H9 (cell line): ENCODE measurements at regions not wholly inside any gene's neighbourhood (a gene's known extent, or its start where the extent isn't known, plus 50 kb on each side); places are given as distances from the start of the nearest gene placed in this dataset.

ENCODE experiments used
- DNase-seq: peaks from one replicate; pipeline ENCODE4 v3.0.0-alpha.2; 2017
- H2AFZ ChIP-seq: one replicate; pipeline ENCODE4 v1.6.1; 2013; ENCODE audit warnings: mild to moderate bottlenecking, low read length, control low read depth, moderate library complexity
- H2AK5ac ChIP-seq: 2 replicates; pipeline ENCODE4 v1.6.1; 2013; ENCODE audit warnings: low read length, control low read depth, mixed read lengths; ENCODE audit not compliant: insufficient read length
- H2BK120ac ChIP-seq: one replicate; pipeline ENCODE4 v1.6.1; 2013; ENCODE audit warnings: low read depth, mild to moderate bottlenecking, low read length, control low read depth, inconsistent platforms; ENCODE audit not compliant: poor library complexity, severe bottlenecking
- H2BK12ac ChIP-seq: 2 replicates; pipeline ENCODE4 v1.6.1; 2013; ENCODE audit warnings: low read length, control low read depth, mixed read lengths, low read depth; ENCODE audit not compliant: insufficient read length
- H2BK15ac ChIP-seq: 2 replicates; pipeline ENCODE4 v1.6.1; 2013; ENCODE audit warnings: low read depth, low read length, control low read depth
- H2BK20ac ChIP-seq: one replicate; pipeline ENCODE4 v1.6.1; 2013; ENCODE audit warnings: low read depth, mild to moderate bottlenecking, low read length, control low read depth, inconsistent platforms; ENCODE audit not compliant: poor library complexity, severe bottlenecking
- H2BK5ac ChIP-seq: 2 replicates; pipeline ENCODE4 v1.6.1; 2013; ENCODE audit warnings: low read length, control low read depth, mixed read lengths; ENCODE audit not compliant: insufficient read length
- H3K14ac ChIP-seq: 2 replicates; pipeline ENCODE4 v1.6.1; 2013; ENCODE audit warnings: low read length, control low read depth; ENCODE audit not compliant: insufficient read depth
- H3K18ac ChIP-seq: 2 replicates; pipeline ENCODE4 v1.6.1; 2013; ENCODE audit warnings: low read depth, mild to moderate bottlenecking, mixed read lengths, low read length, control low read depth; ENCODE audit not compliant: insufficient read length
- H3K23ac ChIP-seq: 2 replicates; pipeline ENCODE4 v1.6.1; 2013; ENCODE audit warnings: low read length, control low read depth, mixed read lengths, low read depth; ENCODE audit not compliant: insufficient read length
- H3K23me2 ChIP-seq: 2 replicates; pipeline ENCODE4 v1.6.1; 2013; ENCODE audit warnings: low read depth, mild to moderate bottlenecking, mixed read lengths, low read length, control low read depth; ENCODE audit not compliant: insufficient read length, poor library complexity, severe bottlenecking
- H3K27ac ChIP-seq: 2 replicates; pipeline ENCODE4 v1.5.1; 2013; ENCODE audit warnings: low read length, control low read depth, mixed read lengths, low read depth; ENCODE audit not compliant: insufficient read length
- H3K27me3 ChIP-seq: 2 replicates; pipeline ENCODE4 v1.6.1; 2013; ENCODE audit warnings: low read length, control low read depth, inconsistent platforms; ENCODE audit not compliant: insufficient read depth
- H3K4ac ChIP-seq: 2 replicates; pipeline ENCODE4 v1.6.1; 2013; ENCODE audit warnings: low read depth, mild to moderate bottlenecking, control low read depth, inconsistent platforms, low read length, moderate library complexity
- H3K4me1 ChIP-seq: 2 replicates; pipeline ENCODE4 v1.6.1; 2013; ENCODE audit warnings: low read length, control low read depth, inconsistent platforms; ENCODE audit not compliant: insufficient read depth
- H3K4me2 ChIP-seq: 2 replicates; pipeline ENCODE4 v1.6.1; 2013; ENCODE audit warnings: low read length, control low read depth, mixed read lengths; ENCODE audit not compliant: insufficient read length, insufficient read depth
- H3K56ac ChIP-seq: 2 replicates; pipeline ENCODE4 v1.6.1; 2013; ENCODE audit warnings: low read depth, mild to moderate bottlenecking, mixed read lengths, low read length, control low read depth; ENCODE audit not compliant: insufficient read length
- H3K79me1 ChIP-seq: 2 replicates; pipeline ENCODE4 v1.6.1; 2013; ENCODE audit warnings: low read depth, mild to moderate bottlenecking, moderate library complexity, low read length, control low read depth, inconsistent platforms; ENCODE audit not compliant: insufficient read depth, poor library complexity, severe bottlenecking
- H3K79me2 ChIP-seq: 2 replicates; pipeline ENCODE4 v1.6.1; 2013; ENCODE audit warnings: low read length, control low read depth, inconsistent platforms; ENCODE audit not compliant: insufficient read depth
- H3K9ac ChIP-seq: 2 replicates; pipeline ENCODE4 v1.6.1; 2013; ENCODE audit warnings: low read length, control low read depth, mixed read lengths; ENCODE audit not compliant: insufficient read length; ENCODE audit errors: extremely low read depth
- H3K9me3 ChIP-seq: one replicate; pipeline ENCODE4 v1.6.1; 2013; ENCODE audit warnings: low read depth, low read length, inconsistent platforms; ENCODE audit not compliant: control insufficient read depth
- H3T11ph ChIP-seq: one replicate; pipeline ENCODE4 v1.6.1; 2013; ENCODE audit warnings: mild to moderate bottlenecking, low read length, control low read depth, inconsistent platforms
- H4K20me1 ChIP-seq: one replicate; pipeline ENCODE4 v1.6.1; 2013; ENCODE audit not compliant: control insufficient read depth, insufficient read length, insufficient read depth
- H4K5ac ChIP-seq: 2 replicates; pipeline ENCODE4 v1.6.1; 2013; ENCODE audit warnings: low read depth, mild to moderate bottlenecking, mixed read lengths, low read length, control low read depth; ENCODE audit not compliant: insufficient read length
- H4K8ac ChIP-seq: replicated peaks from 2 replicates; pipeline ENCODE4 v1.6.1; 2013; ENCODE audit warnings: low read length, control low read depth, mixed read lengths, low read depth; ENCODE audit not compliant: insufficient read length
- H4K91ac ChIP-seq: 2 replicates; pipeline ENCODE4 v1.6.1; 2013; ENCODE audit warnings: low read depth, mild to moderate bottlenecking, moderate library complexity, mixed read lengths, low read length, control low read depth; ENCODE audit not compliant: insufficient read length
- H3K27ac Mint-ChIP-seq, 3 experiments: 2 replicates in 2 of 3; 3 replicates in 1 of 3; pipeline ENCODE4 v1.8.0; 2020 to 2021; ENCODE audit warnings: mixed read lengths in 3 of 3, mild to moderate bottlenecking in 1 of 3, moderate library complexity in 1 of 3
- H3K27me3 Mint-ChIP-seq: 2 replicates; pipeline ENCODE4 v1.8.0; 2021; ENCODE audit warnings: low read depth, mild to moderate bottlenecking, moderate library complexity, mixed read lengths
- H3K36me3 Mint-ChIP-seq, 3 experiments: 2 replicates in 2 of 3; 3 replicates in 1 of 3; pipeline ENCODE4 v1.8.0; 2020 to 2021; ENCODE audit warnings: low read depth in 3 of 3, mixed read lengths in 3 of 3; ENCODE audit not compliant: insufficient read depth in 1 of 3
- H3K4me1 Mint-ChIP-seq, 2 experiments: 2 replicates each; pipeline ENCODE4 v1.8.0; 2020; ENCODE audit warnings: mixed read lengths in 2 of 2
- H3K4me3 Mint-ChIP-seq, 2 experiments: 2 replicates in 1 of 2; 3 replicates in 1 of 2; pipeline ENCODE4 v1.8.0; 2020 to 2021; ENCODE audit warnings: mild to moderate bottlenecking in 2 of 2, mixed read lengths in 2 of 2, moderate library complexity in 1 of 2
- H3K9me3 Mint-ChIP-seq, 2 experiments: 2 replicates in 1 of 2; 3 replicates in 1 of 2; pipeline ENCODE4 v1.8.0; 2020; ENCODE audit warnings: mild to moderate bottlenecking in 2 of 2, mixed read lengths in 2 of 2, moderate library complexity in 1 of 2
- WGBS: extraction: QIAGEN DNeasy Blood & Tissue Kit; methylation state at CpG from one replicate; pipeline ENCODE4 v1.1.7; 2013; ENCODE audit warnings: missing lambda C conversion rate, low lambda C conversion rate, mixed read lengths; ENCODE audit not compliant: insufficient read length; ENCODE audit errors: extremely low coverage; 5-methylcytosine and 5-hydroxymethylcytosine counted together
- TF ChIP-seq, protein P1 (sequence below): fragments of 200-600 bp; sonication (generic); conservative IDR thresholded peaks from 3 replicates; pipeline ENCODE4 v1.8.0; 2021; ENCODE audit warnings: antibody characterized with exemption, mild to moderate bottlenecking

DNA sequence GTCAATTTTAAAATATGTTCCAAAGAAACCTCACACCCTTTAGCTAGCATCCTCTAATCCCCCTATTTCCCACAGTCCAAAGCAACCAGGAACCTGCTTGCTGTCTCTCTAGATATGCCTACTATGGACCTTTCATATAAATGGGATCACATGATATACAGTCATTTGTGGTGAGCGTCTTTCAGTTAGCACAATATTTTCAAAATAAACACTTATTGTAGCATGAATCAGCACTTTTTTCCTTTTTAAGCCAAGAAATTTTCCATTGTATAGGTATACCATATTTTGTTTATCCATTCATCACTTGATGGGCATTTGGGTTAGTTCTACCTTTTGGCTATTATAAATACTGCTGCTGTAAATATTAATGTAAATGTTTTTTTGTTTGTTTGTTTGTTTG, 223.0 kb upstream of the DOK6 start:
- Histone ChIP-seq H2AK5ac (no peak overlapping the region), H3K4ac (no peak overlapping the region), H3K23me2 (no peaks in the 10 kb centered on the region), H3K4me1 (no peaks in the 10 kb centered on the region), H4K20me1 (no peaks in the 10 kb centered on the region), H2AFZ (no peak overlapping the region), H3K27me3 (no peaks in the 10 kb centered on the region), H4K8ac (no peak overlapping the region), H2BK15ac (no peak overlapping the region), H3K56ac (no peak overlapping the region), H4K5ac (no peak overlapping the region), H2BK120ac (no peak overlapping the region), H2BK12ac (no peak overlapping the region), H3T11ph (no peak overlapping the region), H3K18ac (no peak overlapping the region), H2BK5ac (no peak overlapping the region), H3K9me3 (no peaks in the 10 kb centered on the region), H3K79me1 (no peaks in the 10 kb centered on the region), H3K9ac (no peak overlapping the region), H3K14ac (no peak overlapping the region), H3K4me2 (no peak overlapping the region), H2BK20ac (no peak overlapping the region), H3K27ac (no peak overlapping the region), H3K79me2 (no peaks in the 10 kb centered on the region), H4K91ac (no peak overlapping the region), H3K23ac (no peak overlapping the region)
- no peak overlapping the region for H3K27ac Mint-ChIP-seq
- peaks cover 3 to 4% of the 10 kb centered on the region in 2 experiments; a peak in 3 of 4 replicates for H3K4me1 Mint-ChIP-seq
- H3K27me3 Mint-ChIP-seq: no peaks in the 10 kb centered on the region
- no peak for DNase-seq
- H3K9me3 Mint-ChIP-seq: peaks cover under 1 to 4% of the 10 kb centered on the region in 2 experiments; a peak in 1 of 5 replicates
- no peak overlapping the region for H3K4me3 Mint-ChIP-seq
- WGBS: no CpG with 5 or more reads among the region's 1 CpG
- H3K36me3 Mint-ChIP-seq: peaks cover 0 to 2% (median 0%) of the 10 kb centered on the region in 3 experiments; a peak in 2 of 7 replicates
- TF ChIP-seq, protein P1, sequence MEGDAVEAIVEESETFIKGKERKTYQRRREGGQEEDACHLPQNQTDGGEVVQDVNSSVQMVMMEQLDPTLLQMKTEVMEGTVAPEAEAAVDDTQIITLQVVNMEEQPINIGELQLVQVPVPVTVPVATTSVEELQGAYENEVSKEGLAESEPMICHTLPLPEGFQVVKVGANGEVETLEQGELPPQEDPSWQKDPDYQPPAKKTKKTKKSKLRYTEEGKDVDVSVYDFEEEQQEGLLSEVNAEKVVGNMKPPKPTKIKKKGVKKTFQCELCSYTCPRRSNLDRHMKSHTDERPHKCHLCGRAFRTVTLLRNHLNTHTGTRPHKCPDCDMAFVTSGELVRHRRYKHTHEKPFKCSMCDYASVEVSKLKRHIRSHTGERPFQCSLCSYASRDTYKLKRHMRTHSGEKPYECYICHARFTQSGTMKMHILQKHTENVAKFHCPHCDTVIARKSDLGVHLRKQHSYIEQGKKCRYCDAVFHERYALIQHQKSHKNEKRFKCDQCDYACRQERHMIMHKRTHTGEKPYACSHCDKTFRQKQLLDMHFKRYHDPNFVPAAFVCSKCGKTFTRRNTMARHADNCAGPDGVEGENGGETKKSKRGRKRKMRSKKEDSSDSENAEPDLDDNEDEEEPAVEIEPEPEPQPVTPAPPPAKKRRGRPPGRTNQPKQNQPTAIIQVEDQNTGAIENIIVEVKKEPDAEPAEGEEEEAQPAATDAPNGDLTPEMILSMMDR: no peak
